Inflammatory macrophage treated with lipopolysaccharide for 4 hours (primary cell): ENCODE measurements at regions not wholly inside any gene's neighbourhood (a gene's known extent, or its start where the extent isn't known, plus 50 kb on each side); places are given as distances from the start of the nearest gene placed in this dataset.
A peak's percentile ranks its signal among the peaks of the same experiment; 100 is the strongest.
"Not testable (repeated sequence)": the region's sequence is repeated elsewhere in the genome, so short reads cannot be mapped to it uniquely, and the experiment has no call there.

ENCODE experiments used
- DNase-seq: peaks from one replicate; pipeline ENCODE4 v3.0.0-alpha.2; 2020

DNA sequence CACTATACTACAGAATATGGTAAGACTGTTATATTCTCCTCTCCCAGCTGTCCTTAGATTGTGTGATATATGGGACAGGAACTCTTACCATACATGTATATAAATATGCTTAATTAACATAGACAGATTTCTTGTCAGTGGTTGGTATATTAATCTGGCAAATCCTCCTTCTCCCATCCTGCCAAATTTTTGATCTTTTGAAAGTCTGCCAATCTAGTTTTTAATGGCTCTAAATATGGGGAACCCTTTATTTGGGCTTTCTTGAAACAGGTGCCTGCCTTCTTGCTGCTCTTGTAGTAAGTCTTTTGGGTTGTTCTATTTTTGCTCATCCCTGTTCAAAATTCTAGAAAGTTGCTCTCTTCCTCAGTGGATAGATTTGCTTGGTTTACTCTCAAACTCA is 63.5 kb downstream of the SPATA31D1 start:
- DNase-seq, result no peak

GRCh38 chr9:82054264-82055015 is 65.9 kb downstream of the SPATA31D1 start:
- DNase-seq, result no peak

DNA sequence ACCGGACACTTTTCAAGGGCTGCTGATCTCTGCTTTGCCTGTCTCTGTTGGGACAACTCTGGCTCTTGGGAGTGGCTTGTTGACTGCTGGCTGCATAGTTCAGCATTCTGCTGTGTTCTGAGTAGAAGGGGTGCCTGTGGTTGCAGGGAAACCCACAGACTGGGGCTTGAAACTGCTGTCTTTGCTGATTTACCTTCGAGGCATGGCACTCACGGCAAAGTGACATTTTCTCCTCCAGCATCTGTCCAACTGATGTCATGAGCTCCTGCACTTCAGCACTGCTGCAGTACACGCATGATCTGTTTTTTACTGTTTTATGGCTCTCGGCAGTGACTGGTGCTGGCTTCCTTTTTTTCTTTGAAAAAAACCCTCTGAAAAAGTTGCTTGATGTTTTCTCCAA is 69.2 kb downstream of the SPATA31D1 start:
- no peak for DNase-seq

- DNase-seq, result not testable (repeated sequence)
Measured at GRCh38 chr9:82061801-82062200, 73.2 kb downstream of the SPATA31D1 start.

GRCh38 chr9:82062245-82062644 is 73.7 kb downstream of the SPATA31D1 start:
- DNase-seq, result no peak

DNA sequence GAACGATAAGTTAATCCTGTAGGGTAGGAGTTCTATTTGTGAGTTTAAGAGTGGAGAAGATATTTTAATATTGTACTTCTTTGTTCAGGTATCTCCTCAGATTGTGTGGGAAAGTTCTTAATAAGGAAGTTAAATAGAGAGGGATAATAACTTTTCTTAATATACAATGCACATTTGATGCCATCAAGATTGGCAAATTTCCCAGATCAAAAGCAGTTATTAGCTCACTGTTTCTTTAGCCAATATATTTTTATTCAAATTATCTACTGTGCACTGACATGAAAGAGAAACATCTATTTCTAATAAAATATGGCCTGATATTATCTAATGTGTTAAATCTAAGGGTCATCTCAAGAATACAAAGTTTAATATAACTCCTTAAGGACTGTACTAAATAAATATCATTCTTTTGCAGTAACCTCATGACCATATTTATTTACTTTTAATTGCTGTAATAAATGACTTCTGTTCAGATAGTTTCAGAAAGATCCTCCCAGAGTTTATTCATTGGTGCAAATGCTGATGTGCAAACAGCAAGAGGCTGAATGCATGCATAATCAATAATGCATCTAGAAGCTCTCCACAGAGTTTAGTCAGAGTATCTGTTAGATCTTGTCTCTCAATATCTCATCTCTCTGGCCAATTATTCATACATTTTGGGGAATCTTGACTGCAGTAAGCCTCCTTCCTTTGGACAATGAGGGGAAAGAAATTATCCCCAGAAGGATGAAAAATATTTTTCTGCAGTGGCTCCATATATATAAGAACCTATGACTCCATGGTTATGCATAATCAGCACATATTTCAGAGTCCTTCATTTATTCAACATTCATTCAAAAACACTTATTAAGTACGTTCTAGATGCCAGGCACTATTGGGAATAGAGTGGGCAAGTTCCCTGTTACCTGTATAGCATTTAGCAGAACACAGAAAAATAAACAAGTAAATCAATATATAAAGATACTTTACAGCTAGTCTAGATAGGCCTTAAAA is 85.3 kb downstream of the SPATA31D1 start:
- DNase-seq, result no peak

- no peak for DNase-seq
Measured at GRCh38 chr9:82080265-82080664, 91.7 kb downstream of the SPATA31D1 start.

- DNase-seq, result no peak
Measured at GRCh38 chr9:82081496-82081895, 92.9 kb downstream of the SPATA31D1 start.

DNA sequence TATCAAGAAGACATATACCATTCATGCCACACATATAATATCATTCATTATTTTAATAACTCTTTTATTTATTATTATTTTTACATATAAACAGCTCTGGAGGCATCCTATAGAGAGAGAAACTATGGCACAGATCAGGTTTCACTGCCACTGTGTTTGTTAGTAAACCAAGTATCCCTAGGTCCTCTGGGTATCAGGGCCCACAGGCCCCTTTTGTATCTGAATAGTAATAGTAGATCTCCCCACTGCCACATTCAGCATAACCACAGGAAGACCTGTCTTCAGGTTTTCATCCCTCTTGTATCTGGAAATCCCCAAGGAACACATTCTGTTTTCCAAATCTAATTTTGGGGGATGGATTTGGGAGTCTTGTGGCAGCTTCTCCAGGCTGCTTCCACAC is 94.0 kb downstream of the SPATA31D1 start:
- DNase-seq, result no peak

- DNase-seq, result no peak
Measured at GRCh38 chr9:82088591-82088990, 100.0 kb downstream of the SPATA31D1 start.

GRCh38 chr9:82090046-82090445 is 101.5 kb downstream of the SPATA31D1 start:
- DNase-seq, result no peak

- DNase-seq, result no peak
Measured at GRCh38 chr9:82091100-82091499, 102.5 kb downstream of the SPATA31D1 start.

- DNase-seq, result no peak
Measured at GRCh38 chr9:82091610-82092009, 103.0 kb downstream of the SPATA31D1 start.

DNA sequence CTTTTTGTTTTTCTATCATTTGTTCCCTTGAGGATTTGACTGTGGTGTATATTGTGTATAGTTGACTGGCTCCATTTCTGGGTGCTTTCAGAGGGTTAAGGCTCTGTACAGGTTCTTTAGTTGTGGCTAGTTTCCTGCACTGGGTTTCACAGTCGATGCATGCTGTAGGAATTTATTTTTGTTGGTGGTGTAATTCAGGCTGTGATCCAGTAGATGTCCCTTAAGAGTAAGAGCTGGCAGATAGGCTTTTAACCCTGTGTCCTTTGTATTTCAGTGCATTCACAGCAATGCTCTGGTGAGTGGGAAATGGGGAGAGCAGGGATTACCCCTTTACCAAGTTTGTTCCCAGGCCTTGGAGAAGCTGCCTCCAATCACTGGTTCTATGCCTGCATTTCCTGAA is 112.9 kb downstream of the SPATA31D1 start:
- DNase-seq, result no peak

DNA sequence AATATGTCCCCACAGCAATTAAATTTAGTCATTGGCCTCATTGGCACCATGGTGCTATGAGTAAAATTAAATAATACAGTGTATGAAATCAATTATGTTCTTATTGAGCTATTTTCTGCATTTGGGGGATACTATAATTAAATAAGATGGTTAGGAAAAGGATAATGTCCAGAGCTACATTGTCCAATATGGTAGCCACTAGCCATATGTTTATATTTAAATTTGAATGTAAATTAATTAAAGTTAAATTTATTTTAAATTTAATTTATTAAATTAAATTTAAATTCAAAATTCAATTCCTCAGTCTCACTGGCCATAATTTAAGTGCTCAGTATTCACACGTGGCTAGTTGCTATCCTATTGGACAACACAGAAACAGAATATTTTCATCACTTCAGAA is 115.7 kb downstream of the SPATA31D1 start:
- DNase-seq, result no peak

DNA sequence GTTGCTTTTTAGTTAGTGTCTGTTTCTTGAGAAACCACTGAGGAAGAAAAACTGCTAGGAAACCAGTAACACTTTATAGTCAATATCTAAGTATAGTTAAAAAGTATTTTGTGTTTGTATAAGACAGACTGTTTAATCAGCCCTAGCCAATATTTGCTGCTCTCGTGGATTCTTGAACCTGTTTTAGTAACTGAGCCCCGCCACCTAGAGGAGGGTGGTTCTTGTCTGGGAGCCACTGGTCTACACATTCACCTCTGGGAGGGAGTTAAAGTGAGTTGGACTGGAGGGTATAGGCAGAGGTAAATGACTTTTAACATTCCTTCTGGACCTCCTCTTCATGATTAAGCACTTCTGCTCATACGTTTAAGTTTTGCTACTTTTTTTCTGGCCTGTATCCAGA is 117.2 kb downstream of the SPATA31D1 start:
- DNase-seq, result no peak

DNA sequence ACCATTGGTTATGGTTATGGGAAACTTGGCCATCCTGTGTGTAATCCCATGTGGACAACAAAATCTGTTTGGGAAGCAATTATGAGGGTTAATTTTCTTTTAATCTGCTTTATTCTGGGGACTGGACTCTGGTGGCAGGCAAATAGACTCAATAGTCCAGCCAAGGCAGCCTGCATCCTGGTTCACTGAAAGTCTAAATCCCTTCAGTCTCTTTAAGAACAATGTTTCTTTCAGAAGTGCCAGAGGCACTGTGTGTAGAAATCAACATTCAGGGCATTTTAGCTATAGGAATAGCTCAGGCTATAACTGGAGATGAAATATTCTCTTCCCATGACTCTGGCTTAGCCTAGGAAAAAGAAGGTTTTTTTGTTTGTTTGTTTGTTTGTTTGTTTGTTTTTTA is 118.0 kb downstream of the SPATA31D1 start:
- DNase-seq, result no peak

GRCh38 chr9:82108474-82108873 is 119.9 kb downstream of the SPATA31D1 start:
- DNase-seq, result no peak

- no peak for DNase-seq
Measured at GRCh38 chr9:82108941-82109340, 120.4 kb downstream of the SPATA31D1 start.

GRCh38 chr9:82109626-82110025 is 121.1 kb downstream of the SPATA31D1 start:
- DNase-seq, result no peak

- peak; percentile 38 for DNase-seq
Measured at GRCh38 chr9:82110881-82111280, 122.3 kb downstream of the SPATA31D1 start.

GRCh38 chr9:82115331-82115730 is 126.8 kb downstream of the SPATA31D1 start:
- DNase-seq, result no peak

GRCh38 chr9:82115900-82116299 is 127.3 kb downstream of the SPATA31D1 start:
- DNase-seq, result peak; percentile 16

- no peak for DNase-seq
Measured at GRCh38 chr9:82116556-82116955, 128.0 kb downstream of the SPATA31D1 start.
